SK-N-SH (cell line): ENCODE measurements at regions not wholly inside any gene's neighbourhood (a gene's known extent, or its start where the extent isn't known, plus 50 kb on each side); places are given as distances from the start of the nearest gene placed in this dataset.

Source experiments
- CTCF ChIP-seq: fragments of 200-600 bp; sonication (generic); IDR thresholded peaks from 2 replicates; pipeline ENCODE4 v1.6.1; 2017; ENCODE audit warnings: antibody characterized with exemption, mild to moderate bottlenecking, moderate library complexity
- EZH2phosphoT487 ChIP-seq: fragments of 200-600 bp; sonication (generic); IDR thresholded peaks from 2 replicates; pipeline ENCODE4 v1.6.1; 2017; ENCODE audit warnings: low read depth, mixed run types, mild to moderate bottlenecking, antibody characterized with exemption, moderate library complexity, borderline replicate concordance
- FOXM1 ChIP-seq: IDR thresholded peaks from 2 replicates; pipeline ENCODE4 v1.4.0; 2012; ENCODE audit warnings: low read depth, mild to moderate bottlenecking
- MAX ChIP-seq: IDR thresholded peaks from 2 replicates; pipeline ENCODE4 v1.4.0; 2012; ENCODE audit warnings: low read depth
- POLR2AphosphoS5 ChIP-seq: IDR thresholded peaks from 2 replicates; pipeline ENCODE4 v1.6.1; 2012; ENCODE audit warnings: low read depth, low read length
- RFX5 ChIP-seq: IDR thresholded peaks from 2 replicates; pipeline ENCODE4 v1.6.1; 2012; ENCODE audit warnings: mild to moderate bottlenecking, improper control_type of control experiment, low read length
- SIN3A ChIP-seq: IDR thresholded peaks from 2 replicates; pipeline ENCODE4 v1.6.1; 2012; ENCODE audit warnings: low read depth, mild to moderate bottlenecking, low read length, moderate library complexity, borderline replicate concordance
- SMC3 ChIP-seq: IDR thresholded peaks from 2 replicates; pipeline ENCODE4 v1.6.1; 2012; ENCODE audit warnings: low read depth, low read length, improper control_type of control experiment
- USF1 ChIP-seq: IDR thresholded peaks from 2 replicates; pipeline ENCODE4 v1.4.0; 2012; ENCODE audit warnings: low read depth, borderline replicate concordance
- YY1 ChIP-seq: IDR thresholded peaks from 2 replicates; pipeline ENCODE4 v1.4.0; 2012; ENCODE audit warnings: low read depth, mild to moderate bottlenecking
- ZBTB33 ChIP-seq: IDR thresholded peaks from 2 replicates; pipeline ENCODE4 v1.4.0; 2012; ENCODE audit warnings: low read depth, borderline replicate concordance

- no peak for TF ChIP-seq USF1
- no peak for TF ChIP-seq SIN3A
- TF ChIP-seq YY1, result no peak
- TF ChIP-seq CTCF, result no peak
- no peak for TF ChIP-seq MAX
- TF ChIP-seq FOXM1, result no peak
- no peak for TF ChIP-seq POLR2AphosphoS5
- no peak for TF ChIP-seq RFX5
- no peak for TF ChIP-seq SMC3
- no peak for TF ChIP-seq ZBTB33
- TF ChIP-seq EZH2phosphoT487, result no peak
Observed at GRCh38 chr18:46302528-46303485, 198.6 kb downstream of the HAUS1 start.
